GM23338 (cell line): ENCODE measurements at regions not wholly inside any gene's neighbourhood (a gene's known extent, or its start where the extent isn't known, plus 50 kb on each side); places are given as distances from the start of the nearest gene placed in this dataset.

Source experiments
- ATAC-seq: fragments of 200-7000 bp; cut with Tn5 transposase; 3 replicates; pipeline ENCODE4 v1.9.1; 2020
- DNase-seq: peaks from one replicate; pipeline ENCODE4 v3.0.0-alpha.2; 2015; ENCODE audit warnings: low spot score
- H2AFZ ChIP-seq: fragments of 200-600 bp; sonication (generic); 2 replicates; pipeline ENCODE4 v1.8.0; 2016; ENCODE audit warnings: antibody characterized with exemption, mild to moderate bottlenecking, moderate library complexity
- H3F3A ChIP-seq: fragments of 200-600 bp; sonication (generic); replicated peaks from 2 replicates; pipeline ENCODE4 v1.8.0; 2017; ENCODE audit warnings: antibody characterized with exemption, mixed run types, low read depth
- H3K27ac ChIP-seq: fragments of 200-600 bp; sonication (generic); 2 replicates; pipeline ENCODE4 v1.6.1; 2016; ENCODE audit warnings: low read depth
- H3K27me3 ChIP-seq: fragments of 200-600 bp; sonication (generic); 2 replicates; pipeline ENCODE4 v1.8.0; 2016; ENCODE audit warnings: mild to moderate bottlenecking, mixed run types, moderate library complexity; ENCODE audit not compliant: insufficient read depth
- H3K36me3 ChIP-seq: fragments of 200-600 bp; sonication (generic); 2 replicates; pipeline ENCODE4 v1.8.0; 2016; ENCODE audit warnings: mild to moderate bottlenecking; ENCODE audit not compliant: insufficient read depth
- H3K4me1 ChIP-seq: fragments of 200-600 bp; sonication (generic); 2 replicates; pipeline ENCODE4 v1.8.0; 2016; ENCODE audit warnings: mild to moderate bottlenecking, moderate library complexity; ENCODE audit not compliant: insufficient read depth
- H3K4me2 ChIP-seq: fragments of 200-600 bp; sonication (generic); 2 replicates; pipeline ENCODE4 v1.7.1; 2017; ENCODE audit warnings: mixed run types
- H3K4me3 ChIP-seq: fragments of 200-600 bp; sonication (generic); 2 replicates; pipeline ENCODE4 v1.6.1; 2016; ENCODE audit warnings: mixed run types
- H3K79me2 ChIP-seq: fragments of 200-600 bp; sonication (generic); replicated peaks from 2 replicates; pipeline ENCODE4 v1.8.0; 2017; ENCODE audit warnings: mild to moderate bottlenecking; ENCODE audit not compliant: insufficient read depth
- H3K9me2 ChIP-seq: fragments of 200-600 bp; sonication (generic); 2 replicates; pipeline ENCODE4 v1.8.0; 2017; ENCODE audit not compliant: insufficient read depth
- H4K20me1 ChIP-seq: fragments of 200-600 bp; sonication (generic); replicated peaks from 2 replicates; pipeline ENCODE4 v1.8.0; 2017; ENCODE audit warnings: mild to moderate bottlenecking; ENCODE audit not compliant: insufficient read depth
- H3K27ac Mint-ChIP-seq: 2 replicates; pipeline ENCODE4 v1.8.0; 2020; ENCODE audit warnings: inconsistent platforms, mild to moderate bottlenecking, moderate library complexity, mixed read lengths
- H3K27me3 Mint-ChIP-seq: 3 replicates; pipeline ENCODE4 v1.8.0; 2022; ENCODE audit warnings: low read depth, mild to moderate bottlenecking, moderate library complexity, mixed read lengths, inconsistent platforms; ENCODE audit not compliant: insufficient read depth, poor library complexity
- H3K36me3 Mint-ChIP-seq: 3 replicates; pipeline ENCODE4 v1.8.0; 2021; ENCODE audit warnings: low read depth, mild to moderate bottlenecking, inconsistent platforms, moderate library complexity, mixed read lengths
- H3K4me1 Mint-ChIP-seq: 3 replicates; pipeline ENCODE4 v1.8.0; 2020; ENCODE audit warnings: mild to moderate bottlenecking, inconsistent platforms, mixed read lengths
- H3K4me3 Mint-ChIP-seq: 3 replicates; pipeline ENCODE4 v1.8.0; 2021; ENCODE audit warnings: moderate library complexity, mild to moderate bottlenecking, inconsistent platforms, mixed read lengths
- H3K9me3 Mint-ChIP-seq: 3 replicates; pipeline ENCODE4 v1.8.0; 2020; ENCODE audit warnings: moderate library complexity, mild to moderate bottlenecking, inconsistent platforms, mixed read lengths
- EZH2 ChIP-seq: fragments of 200-600 bp; sonication (generic); IDR thresholded peaks from one replicate; pipeline ENCODE4 v1.8.0; 2017; ENCODE audit warnings: antibody characterized with exemption, mild to moderate bottlenecking, low read depth; ENCODE audit not compliant: unreplicated experiment
- JUNB ChIP-seq: IDR thresholded peaks from one replicate; pipeline ENCODE4 v1.6.1; 2016; ENCODE audit warnings: antibody characterized with exemption; ENCODE audit not compliant: unreplicated experiment
- NANOG ChIP-seq: IDR thresholded peaks from 2 replicates; pipeline ENCODE4 v1.6.1; 2016; ENCODE audit warnings: antibody characterized with exemption, borderline replicate concordance
- ZNF331 ChIP-seq: fragments of 250-450 bp; sonication (Bioruptor Pico); IDR thresholded peaks from 2 replicates; pipeline ENCODE4 v1.5.0; 2020; ENCODE audit warnings: low read depth, mild to moderate bottlenecking, moderate library complexity
- TF ChIP-seq, protein P1 (sequence below): fragments of 250-450 bp; sonication (Bioruptor Pico); IDR thresholded peaks from 2 replicates; pipeline ENCODE4 v1.5.0; 2020; ENCODE audit warnings: mild to moderate bottlenecking, moderate library complexity
- TF ChIP-seq, protein P2 (sequence below): IDR thresholded peaks from one replicate; pipeline ENCODE4 v1.6.1; 2018; ENCODE audit warnings: antibody characterized with exemption; ENCODE audit not compliant: unreplicated experiment

GRCh38 chr2:185147361-185147760 is 549.0 kb downstream of the ZNF804A start (continued):
- TF ChIP-seq, protein P1, sequence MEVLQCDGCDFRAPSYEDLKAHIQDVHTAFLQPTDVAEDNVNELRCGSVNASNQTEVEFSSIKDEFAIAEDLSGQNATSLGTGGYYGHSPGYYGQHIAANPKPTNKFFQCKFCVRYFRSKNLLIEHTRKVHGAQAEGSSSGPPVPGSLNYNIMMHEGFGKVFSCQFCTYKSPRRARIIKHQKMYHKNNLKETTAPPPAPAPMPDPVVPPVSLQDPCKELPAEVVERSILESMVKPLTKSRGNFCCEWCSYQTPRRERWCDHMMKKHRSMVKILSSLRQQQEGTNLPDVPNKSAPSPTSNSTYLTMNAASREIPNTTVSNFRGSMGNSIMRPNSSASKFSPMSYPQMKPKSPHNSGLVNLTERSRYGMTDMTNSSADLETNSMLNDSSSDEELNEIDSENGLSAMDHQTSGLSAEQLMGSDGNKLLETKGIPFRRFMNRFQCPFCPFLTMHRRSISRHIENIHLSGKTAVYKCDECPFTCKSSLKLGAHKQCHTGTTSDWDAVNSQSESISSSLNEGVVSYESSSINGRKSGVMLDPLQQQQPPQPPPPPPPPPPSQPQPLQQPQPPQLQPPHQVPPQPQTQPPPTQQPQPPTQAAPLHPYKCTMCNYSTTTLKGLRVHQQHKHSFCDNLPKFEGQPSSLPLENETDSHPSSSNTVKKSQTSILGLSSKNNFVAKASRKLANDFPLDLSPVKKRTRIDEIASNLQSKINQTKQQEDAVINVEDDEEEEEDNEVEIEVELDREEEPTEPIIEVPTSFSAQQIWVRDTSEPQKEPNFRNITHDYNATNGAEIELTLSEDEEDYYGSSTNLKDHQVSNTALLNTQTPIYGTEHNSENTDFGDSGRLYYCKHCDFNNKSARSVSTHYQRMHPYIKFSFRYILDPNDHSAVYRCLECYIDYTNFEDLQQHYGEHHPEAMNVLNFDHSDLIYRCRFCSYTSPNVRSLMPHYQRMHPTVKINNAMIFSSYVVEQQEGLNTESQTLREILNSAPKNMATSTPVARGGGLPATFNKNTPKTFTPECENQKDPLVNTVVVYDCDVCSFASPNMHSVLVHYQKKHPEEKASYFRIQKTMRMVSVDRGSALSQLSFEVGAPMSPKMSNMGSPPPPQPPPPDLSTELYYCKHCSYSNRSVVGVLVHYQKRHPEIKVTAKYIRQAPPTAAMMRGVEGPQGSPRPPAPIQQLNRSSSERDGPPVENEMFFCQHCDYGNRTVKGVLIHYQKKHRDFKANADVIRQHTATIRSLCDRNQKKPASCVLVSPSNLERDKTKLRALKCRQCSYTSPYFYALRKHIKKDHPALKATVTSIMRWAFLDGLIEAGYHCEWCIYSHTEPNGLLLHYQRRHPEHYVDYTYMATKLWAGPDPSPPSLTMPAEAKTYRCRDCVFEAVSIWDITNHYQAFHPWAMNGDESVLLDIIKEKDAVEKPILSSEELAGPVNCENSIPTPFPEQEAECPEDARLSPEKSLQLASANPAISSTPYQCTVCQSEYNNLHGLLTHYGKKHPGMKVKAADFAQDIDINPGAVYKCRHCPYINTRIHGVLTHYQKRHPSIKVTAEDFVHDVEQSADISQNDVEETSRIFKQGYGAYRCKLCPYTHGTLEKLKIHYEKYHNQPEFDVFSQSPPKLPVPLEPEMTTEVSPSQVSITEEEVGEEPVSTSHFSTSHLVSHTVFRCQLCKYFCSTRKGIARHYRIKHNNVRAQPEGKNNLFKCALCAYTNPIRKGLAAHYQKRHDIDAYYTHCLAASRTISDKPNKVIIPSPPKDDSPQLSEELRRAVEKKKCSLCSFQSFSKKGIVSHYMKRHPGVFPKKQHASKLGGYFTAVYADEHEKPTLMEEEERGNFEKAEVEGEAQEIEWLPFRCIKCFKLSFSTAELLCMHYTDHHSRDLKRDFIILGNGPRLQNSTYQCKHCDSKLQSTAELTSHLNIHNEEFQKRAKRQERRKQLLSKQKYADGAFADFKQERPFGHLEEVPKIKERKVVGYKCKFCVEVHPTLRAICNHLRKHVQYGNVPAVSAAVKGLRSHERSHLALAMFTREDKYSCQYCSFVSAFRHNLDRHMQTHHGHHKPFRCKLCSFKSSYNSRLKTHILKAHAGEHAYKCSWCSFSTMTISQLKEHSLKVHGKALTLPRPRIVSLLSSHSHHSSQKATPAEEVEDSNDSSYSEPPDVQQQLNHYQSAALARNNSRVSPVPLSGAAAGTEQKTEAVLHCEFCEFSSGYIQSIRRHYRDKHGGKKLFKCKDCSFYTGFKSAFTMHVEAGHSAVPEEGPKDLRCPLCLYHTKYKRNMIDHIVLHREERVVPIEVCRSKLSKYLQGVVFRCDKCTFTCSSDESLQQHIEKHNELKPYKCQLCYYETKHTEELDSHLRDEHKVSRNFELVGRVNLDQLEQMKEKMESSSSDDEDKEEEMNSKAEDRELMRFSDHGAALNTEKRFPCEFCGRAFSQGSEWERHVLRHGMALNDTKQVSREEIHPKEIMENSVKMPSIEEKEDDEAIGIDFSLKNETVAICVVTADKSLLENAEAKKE, result no peak

GRCh38 chr2:185152186-185152585 is 553.9 kb downstream of the ZNF804A start:
- no peak overlapping the region for H3K27ac Mint-ChIP-seq
- H3K4me1 ChIP-seq, result no peaks in the 10 kb centered on the region
- TF ChIP-seq EZH2 (no peak), NANOG (no peak), JUNB (no peak), ZNF331 (CRISPR knock-in tag) (no peak)
- TF ChIP-seq, protein P2, sequence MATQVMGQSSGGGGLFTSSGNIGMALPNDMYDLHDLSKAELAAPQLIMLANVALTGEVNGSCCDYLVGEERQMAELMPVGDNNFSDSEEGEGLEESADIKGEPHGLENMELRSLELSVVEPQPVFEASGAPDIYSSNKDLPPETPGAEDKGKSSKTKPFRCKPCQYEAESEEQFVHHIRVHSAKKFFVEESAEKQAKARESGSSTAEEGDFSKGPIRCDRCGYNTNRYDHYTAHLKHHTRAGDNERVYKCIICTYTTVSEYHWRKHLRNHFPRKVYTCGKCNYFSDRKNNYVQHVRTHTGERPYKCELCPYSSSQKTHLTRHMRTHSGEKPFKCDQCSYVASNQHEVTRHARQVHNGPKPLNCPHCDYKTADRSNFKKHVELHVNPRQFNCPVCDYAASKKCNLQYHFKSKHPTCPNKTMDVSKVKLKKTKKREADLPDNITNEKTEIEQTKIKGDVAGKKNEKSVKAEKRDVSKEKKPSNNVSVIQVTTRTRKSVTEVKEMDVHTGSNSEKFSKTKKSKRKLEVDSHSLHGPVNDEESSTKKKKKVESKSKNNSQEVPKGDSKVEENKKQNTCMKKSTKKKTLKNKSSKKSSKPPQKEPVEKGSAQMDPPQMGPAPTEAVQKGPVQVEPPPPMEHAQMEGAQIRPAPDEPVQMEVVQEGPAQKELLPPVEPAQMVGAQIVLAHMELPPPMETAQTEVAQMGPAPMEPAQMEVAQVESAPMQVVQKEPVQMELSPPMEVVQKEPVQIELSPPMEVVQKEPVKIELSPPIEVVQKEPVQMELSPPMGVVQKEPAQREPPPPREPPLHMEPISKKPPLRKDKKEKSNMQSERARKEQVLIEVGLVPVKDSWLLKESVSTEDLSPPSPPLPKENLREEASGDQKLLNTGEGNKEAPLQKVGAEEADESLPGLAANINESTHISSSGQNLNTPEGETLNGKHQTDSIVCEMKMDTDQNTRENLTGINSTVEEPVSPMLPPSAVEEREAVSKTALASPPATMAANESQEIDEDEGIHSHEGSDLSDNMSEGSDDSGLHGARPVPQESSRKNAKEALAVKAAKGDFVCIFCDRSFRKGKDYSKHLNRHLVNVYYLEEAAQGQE, result no peak
- TF ChIP-seq, protein P1, result no peak

More at GRCh38 chr2:185152186-185152585, 553.9 kb downstream of the ZNF804A start:
- Histone ChIP-seq H3K27me3 (no peaks in the 10 kb centered on the region), H3K4me2 (no peak overlapping the region), H3F3A (no peaks in the 10 kb centered on the region), H3K27ac (no peak overlapping the region), H3K9me2 (no peaks in the 10 kb centered on the region), H4K20me1 (no peaks in the 10 kb centered on the region), H3K36me3 (no peaks in the 10 kb centered on the region), H3K79me2 (no peaks in the 10 kb centered on the region), H2AFZ (peak overlapping the region; percentile 66; the same call in 1 of the 2 replicates), H3K4me3 (no peak overlapping the region)
- no peak for DNase-seq
- Mint-ChIP-seq H3K36me3 (no peaks in the 10 kb centered on the region), H3K9me3 (no peaks in the 10 kb centered on the region), H3K27me3 (no peaks in the 10 kb centered on the region), H3K4me1 (no peaks in the 10 kb centered on the region), H3K4me3 (no peak overlapping the region)
- ATAC-seq, result no peak
